ENCODE measurements at regions not wholly inside any gene's neighbourhood (a gene's known extent, or its start where the extent isn't known, plus 50 kb on each side); places are given as distances from the start of the nearest gene placed in this dataset.
"Not testable (repeated sequence)": the region's sequence is repeated elsewhere in the genome, so short reads cannot be mapped to it uniquely, and the experiment has no call there.

DNA sequence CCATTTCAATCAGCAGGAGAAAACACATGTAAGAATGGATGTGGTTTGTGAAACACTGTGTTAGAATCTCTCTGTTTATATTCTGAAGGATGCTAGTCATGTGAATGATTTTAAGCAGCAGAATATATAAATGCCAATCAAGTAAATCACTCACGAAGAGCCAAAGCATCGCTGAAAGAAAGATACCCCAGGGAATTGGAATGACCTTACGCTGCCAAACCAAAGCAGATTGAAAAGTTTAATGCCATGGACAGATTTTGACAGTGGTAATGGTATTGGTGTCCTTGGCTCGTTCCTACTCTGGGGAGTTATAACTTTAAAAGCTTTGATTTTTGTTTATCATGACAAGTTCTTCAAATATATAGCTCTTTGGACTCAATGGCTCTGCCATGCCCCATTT, 54.8 kb upstream of the BDP1 start:
- TF ChIP-seq POLR2AphosphoS5 (IDR thresholded peaks at IDR 0.05; ENCODE audit: low read depth); EZH2 (IDR thresholded peaks at IDR 0.05; ENCODE audit: low read depth, unreplicated experiment); CTCF (conservative IDR thresholded peaks at IDR 0.05; ENCODE audit: low read depth in 2 of 2); ZNF331 (CRISPR knock-in tag; IDR thresholded peaks at IDR 0.05; ENCODE audit: low read depth); ZNF114 (CRISPR knock-in tag; IDR thresholded peaks at IDR 0.05): not testable (repeated sequence)

All from GM23338 (cell line).